Neural progenitor cell (in vitro differentiated cells): ENCODE measurements at regions not wholly inside any gene's neighbourhood (a gene's known extent, or its start where the extent isn't known, plus 50 kb on each side); places are given as distances from the start of the nearest gene placed in this dataset.

Experiments
- EZH2phosphoT487 ChIP-seq: fragments of 200-600 bp; sonication (generic); IDR thresholded peaks from 2 replicates; pipeline ENCODE4 v1.6.1; 2017; ENCODE audit warnings: antibody characterized with exemption
- TF ChIP-seq, protein P1 (sequence below): fragments of 200-600 bp; sonication (generic); IDR thresholded peaks from 2 replicates; pipeline ENCODE4 v1.5.1; 2017; ENCODE audit warnings: antibody characterized with exemption, mild to moderate bottlenecking

DNA sequence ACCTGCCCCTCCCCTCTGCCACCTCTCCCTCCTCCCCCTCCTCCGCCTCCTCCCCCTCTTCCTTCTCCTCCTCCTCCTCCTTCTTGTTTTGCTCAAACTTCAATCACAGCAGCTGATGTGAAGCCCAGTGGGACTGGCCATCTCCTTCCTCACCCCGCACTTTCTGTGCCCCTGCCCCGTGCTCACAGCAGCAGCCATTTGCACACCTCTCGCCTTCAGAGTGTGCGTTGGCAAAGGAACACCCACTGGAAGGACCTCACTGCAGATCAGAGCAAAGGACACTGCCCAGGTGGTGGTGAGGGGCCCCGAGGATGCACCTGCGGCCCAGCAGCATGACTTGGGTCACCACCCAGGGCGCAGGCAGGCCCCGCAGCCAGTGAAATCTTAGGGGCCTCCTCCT, 98.8 kb downstream of the SOX1 start:
- TF ChIP-seq, protein P1, sequence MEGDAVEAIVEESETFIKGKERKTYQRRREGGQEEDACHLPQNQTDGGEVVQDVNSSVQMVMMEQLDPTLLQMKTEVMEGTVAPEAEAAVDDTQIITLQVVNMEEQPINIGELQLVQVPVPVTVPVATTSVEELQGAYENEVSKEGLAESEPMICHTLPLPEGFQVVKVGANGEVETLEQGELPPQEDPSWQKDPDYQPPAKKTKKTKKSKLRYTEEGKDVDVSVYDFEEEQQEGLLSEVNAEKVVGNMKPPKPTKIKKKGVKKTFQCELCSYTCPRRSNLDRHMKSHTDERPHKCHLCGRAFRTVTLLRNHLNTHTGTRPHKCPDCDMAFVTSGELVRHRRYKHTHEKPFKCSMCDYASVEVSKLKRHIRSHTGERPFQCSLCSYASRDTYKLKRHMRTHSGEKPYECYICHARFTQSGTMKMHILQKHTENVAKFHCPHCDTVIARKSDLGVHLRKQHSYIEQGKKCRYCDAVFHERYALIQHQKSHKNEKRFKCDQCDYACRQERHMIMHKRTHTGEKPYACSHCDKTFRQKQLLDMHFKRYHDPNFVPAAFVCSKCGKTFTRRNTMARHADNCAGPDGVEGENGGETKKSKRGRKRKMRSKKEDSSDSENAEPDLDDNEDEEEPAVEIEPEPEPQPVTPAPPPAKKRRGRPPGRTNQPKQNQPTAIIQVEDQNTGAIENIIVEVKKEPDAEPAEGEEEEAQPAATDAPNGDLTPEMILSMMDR: no peak
- TF ChIP-seq EZH2phosphoT487: no peak
